GM19452 (cell line): ENCODE measurements at regions not wholly inside any gene's neighbourhood (a gene's known extent, or its start where the extent isn't known, plus 50 kb on each side); places are given as distances from the start of the nearest gene placed in this dataset.
"Not testable (repeated sequence)": the region's sequence is repeated elsewhere in the genome, so short reads cannot be mapped to it uniquely, and the experiment has no call there.

Source experiments
- ATAC-seq: cut with Tn5 transposase; IDR thresholded peaks from one replicate; pipeline ENCODE4 v1.9.1; 2021; ENCODE audit not compliant: unreplicated experiment

DNA sequence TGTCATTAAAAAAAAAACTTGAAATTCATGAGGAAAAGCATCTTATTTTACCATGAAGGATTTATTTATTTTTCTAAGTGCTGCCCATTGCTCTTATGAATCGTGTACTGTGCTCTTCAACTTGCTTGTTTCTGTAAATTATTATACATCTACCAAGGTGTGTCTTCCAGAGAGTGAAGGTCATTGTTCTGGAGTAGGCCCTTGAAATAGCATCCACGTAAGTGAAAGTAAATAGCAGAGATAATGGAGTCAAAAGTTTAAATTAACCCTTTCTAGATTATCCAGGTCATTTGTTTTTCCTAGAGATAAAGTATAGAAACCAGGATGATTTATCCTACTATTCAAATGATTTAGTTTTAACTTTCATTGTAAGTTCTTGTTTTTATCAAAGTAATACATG lies 473.1 kb downstream of the DIRAS2 start:
- ATAC-seq = no peak

GRCh38 chr9:90173935-90174334 lies 468.7 kb downstream of the DIRAS2 start:
- not testable (repeated sequence) for ATAC-seq

DNA sequence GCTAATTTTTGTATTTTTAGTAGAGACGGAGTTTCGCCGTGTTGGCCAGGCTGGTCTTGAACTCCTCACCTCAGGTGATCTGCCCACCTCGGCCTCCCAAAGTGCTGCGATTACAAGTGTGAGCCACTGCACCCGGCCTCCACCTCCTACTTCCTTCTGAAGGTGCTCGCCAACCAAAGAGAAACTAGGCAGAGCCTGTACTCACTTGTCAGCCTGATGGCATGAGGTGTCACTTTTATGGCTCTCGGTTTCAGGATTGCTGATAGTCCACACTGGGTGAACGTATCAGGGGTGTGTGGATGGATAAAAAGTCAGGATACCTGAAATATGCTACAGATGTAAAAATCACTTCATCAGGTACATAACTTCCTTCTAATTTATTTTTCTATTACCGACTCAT lies 468.3 kb downstream of the DIRAS2 start:
- ATAC-seq = not testable (repeated sequence)

GRCh38 chr9:90175257-90175656 lies 467.4 kb downstream of the DIRAS2 start:
- ATAC-seq = no peak

GRCh38 chr9:90175865-90176264 lies 466.8 kb downstream of the DIRAS2 start:
- ATAC-seq = no peak

DNA sequence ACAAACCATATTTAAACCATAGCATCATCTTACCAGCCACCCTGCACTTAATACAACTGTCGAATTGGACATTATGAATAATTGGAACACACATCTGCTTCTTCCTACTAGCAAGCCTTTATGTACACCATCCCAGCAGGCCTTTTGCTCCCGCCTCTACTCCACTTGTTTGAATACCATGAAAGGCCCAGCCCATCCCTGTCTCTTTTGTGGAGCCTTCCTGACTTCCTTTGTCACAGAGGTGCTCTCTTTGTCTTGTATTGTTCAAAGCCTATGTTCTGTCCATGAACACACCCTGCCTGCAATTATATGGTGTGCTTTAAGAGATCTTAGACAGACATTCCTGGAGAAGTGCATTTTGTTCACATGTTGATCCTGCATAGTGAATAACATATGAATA lies 465.7 kb downstream of the DIRAS2 start:
- ATAC-seq = no peak

DNA sequence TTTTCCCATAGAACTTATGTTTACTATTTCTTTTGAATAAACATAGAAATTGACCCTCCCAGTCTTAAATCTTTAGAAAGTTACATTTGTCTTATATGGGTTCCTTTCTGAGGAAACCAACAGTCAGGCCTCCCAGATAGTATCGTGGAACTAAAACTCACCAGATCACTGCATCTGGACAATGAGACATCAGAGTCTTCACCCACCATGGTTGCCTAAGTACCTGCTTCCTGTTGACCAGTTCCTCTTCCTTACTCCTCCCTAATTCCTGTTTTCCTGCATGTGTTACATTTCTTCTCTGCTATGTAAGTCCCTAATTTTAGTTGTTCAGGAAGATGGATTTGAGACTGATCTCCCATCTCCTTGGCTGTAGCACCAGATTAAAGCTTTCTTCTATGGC lies 462.2 kb downstream of the DIRAS2 start:
- ATAC-seq = no peak

DNA sequence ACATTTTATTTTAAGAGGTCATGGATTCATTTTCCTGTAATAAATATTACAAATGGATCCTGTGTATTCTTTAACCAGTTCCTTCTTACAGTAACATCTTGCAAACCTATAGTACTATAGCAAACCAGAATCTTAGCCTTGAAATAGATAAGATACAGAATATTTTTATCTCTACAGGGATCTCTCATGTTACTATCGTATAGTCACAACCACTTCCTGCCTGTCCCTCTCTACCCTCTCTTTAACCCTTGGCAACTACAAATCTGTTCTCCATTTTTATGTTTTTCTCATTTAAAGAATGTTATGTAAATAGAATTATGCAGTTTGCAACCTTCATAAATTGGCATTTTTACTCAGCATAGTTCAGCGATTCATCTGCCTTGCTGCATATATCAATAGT lies 454.0 kb downstream of the DIRAS2 start:
- peak; percentile 28 for ATAC-seq

DNA sequence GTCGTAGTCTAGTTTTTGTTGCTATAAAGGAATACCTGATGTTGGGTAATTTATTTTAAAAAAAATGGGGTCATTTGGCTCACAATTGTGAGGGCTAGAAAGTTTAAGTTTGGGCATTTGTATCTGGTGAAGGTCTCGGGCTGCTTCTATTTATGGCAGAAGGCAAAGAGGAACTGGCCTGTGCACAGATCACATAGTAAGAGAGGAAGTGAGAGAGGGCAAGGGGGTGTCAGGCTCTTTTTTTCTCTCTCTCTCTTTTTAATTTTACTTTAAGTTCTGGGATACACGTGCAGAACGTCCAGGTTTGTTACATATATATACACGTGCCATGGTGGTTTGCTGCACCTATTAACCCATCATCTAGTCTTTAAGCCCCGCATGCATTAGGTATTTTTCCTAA lies 453.3 kb downstream of the DIRAS2 start:
- ATAC-seq = peak; percentile 83

DNA sequence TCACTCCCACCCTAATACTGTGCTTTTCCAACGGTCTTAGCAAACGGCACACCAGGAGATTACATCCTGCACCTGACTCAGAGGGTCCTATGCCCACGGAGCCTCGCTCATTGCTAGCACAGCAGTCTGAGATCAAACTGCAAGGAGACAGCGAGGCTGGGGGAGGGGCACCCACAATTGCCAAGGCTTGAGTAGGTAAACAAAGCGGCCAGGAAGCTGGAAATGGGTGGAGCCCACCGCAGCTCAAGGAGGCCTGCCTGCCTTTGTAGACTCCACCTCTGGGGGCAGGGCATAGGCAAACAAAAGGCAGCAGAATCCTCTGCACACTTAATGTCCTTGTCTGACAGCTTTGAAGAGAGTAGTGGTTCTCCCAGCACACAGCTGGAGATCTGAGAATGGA lies 450.2 kb downstream of the DIRAS2 start:
- not testable (repeated sequence) for ATAC-seq

GRCh38 chr9:90198956-90199355 lies 443.7 kb downstream of the DIRAS2 start:
- no peak for ATAC-seq

- ATAC-seq = no peak
Observed at GRCh38 chr9:90201766-90202165, 440.9 kb downstream of the DIRAS2 start.

DNA sequence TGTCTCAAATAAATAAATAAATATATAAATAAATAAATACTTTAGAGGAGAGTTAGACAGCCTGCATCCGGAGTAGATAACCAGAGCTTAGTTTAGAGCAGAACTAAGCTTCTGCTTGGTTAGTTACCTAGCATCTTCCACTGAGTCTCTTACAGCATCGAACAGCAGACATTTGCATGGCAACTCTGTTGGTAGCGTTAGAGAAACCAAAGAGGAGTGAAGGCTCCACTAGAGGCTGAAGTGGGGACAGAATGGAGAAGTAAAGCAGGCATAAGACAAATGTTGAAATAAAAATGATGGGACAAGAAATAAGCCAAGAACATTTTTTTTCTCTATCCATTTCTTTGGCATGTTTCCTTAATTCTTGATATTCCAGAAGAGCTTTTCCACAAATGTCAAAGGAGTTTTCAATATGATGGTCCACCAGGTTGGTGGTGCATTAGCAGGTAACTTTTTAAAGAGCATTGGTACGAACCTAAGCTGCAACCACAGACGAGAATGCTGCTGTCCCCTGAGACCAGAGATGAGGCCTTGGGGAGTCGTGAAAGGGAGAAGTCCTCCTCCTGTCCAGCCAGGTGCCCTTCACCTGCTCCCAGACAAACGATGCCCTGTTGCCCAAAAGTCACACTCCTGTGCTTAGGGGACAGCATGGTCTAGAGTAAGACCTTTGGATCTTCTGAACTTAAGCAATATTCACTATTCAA lies 438.3 kb downstream of the DIRAS2 start:
- no peak for ATAC-seq

DNA sequence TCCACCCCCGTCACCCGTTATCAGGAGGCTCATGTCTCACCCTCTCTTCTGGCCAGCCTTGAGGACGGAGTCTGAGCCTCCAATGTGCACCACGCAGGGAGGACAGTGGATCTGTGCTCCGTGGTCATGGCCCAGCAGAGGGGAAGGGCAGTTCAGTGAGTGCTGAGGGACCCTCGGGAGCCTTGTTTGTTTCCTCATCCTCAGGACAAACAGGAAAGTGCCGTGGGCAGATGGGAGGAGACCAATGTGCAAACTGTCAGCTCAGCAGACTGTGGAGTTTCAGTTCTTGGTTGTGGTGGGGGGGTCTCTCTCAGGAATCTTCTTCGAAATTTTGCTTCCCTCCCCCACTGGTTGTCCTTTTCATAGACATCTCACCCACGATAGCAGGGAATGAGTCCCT lies 429.6 kb downstream of the DIRAS2 start:
- not testable (repeated sequence) for ATAC-seq

DNA sequence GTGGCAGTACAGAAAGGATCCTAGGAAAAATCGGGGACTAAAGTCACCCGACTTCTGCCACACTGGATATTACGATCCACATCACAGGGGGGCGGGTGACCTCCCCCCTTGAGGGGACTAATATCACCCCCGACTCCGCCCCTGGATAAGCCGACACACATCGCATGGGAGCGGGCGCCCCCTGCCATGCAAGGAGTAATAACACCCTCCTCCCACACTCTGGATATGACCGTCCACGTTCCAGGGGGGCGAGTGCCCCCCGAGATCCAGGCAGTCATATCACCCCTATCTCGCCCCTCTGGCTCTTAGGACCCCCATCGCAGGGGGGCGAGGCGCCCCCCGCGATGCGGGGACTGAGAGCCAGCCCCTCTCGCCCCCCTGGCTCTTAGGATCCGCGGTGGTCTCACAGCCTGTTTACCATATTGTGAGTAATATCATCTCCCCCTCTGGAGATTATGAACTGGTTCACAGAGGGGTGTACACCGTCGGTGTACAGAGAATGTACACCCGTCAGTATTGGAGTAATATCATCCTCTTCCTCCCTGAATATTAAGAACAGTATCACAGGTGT lies 423.0 kb downstream of the DIRAS2 start:
- ATAC-seq = no peak

- not testable (repeated sequence) for ATAC-seq
Observed at GRCh38 chr9:90221899-90222298, 420.7 kb downstream of the DIRAS2 start.

GRCh38 chr9:90226839-90227338 lies 415.7 kb downstream of the DIRAS2 start:
- not testable (repeated sequence) for ATAC-seq

GRCh38 chr9:90233081-90233480 lies 409.5 kb downstream of the DIRAS2 start:
- not testable (repeated sequence) for ATAC-seq

- ATAC-seq = no peak
Observed at GRCh38 chr9:90240541-90240940, 402.1 kb downstream of the DIRAS2 start.

DNA sequence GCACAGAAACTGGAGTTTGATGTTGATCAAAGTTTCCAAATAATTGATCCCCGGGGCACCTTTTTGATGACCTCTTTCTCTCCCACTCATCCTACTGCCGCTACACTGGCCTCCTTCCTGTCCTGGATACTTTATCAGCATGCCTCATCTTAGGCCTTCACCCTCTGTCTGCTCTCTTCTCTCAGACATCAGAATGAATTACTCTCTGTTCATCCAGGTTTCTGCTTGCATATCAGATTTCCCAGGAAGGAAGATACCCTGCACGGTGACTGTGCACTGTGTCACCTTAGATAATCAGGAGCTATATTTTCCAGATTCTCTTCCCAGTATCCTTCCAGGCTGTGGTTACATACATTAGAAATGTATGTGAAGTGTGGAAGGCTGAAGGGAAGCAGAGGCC lies 397.0 kb downstream of the DIRAS2 start:
- no peak for ATAC-seq

DNA sequence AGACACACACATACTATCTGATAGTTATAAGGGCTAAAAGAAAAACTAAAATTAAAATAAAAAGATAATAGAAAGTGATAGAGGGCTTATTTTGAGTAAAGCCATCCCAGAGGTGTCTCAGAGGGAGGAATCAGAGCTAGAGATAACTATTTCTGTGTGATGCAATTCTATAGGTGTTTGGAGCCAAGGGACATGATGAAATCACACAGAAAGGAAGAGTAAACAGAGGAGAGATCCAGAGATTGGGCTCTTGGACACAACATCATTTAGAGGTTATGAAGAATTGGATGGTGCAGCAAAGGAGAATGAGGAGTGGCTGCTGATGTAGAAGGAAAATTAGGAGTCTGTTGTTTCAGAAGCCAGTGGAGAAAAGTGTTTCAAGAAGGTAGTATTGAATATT lies 393.5 kb downstream of the DIRAS2 start:
- no peak for ATAC-seq

- no peak for ATAC-seq
Observed at GRCh38 chr9:90251316-90251715, 391.3 kb downstream of the DIRAS2 start.

- no peak for ATAC-seq
Observed at GRCh38 chr9:90256345-90256744, 386.3 kb downstream of the DIRAS2 start.
